HG02678 (cell line): ENCODE measurements at regions not wholly inside any gene's neighbourhood (a gene's known extent, or its start where the extent isn't known, plus 50 kb on each side); places are given as distances from the start of the nearest gene placed in this dataset.
"Not testable (repeated sequence)": the region's sequence is repeated elsewhere in the genome, so short reads cannot be mapped to it uniquely, and the experiment has no call there.

Source experiments
- ATAC-seq: cut with Tn5 transposase; IDR thresholded peaks from one replicate; pipeline ENCODE4 v1.9.1; 2021; ENCODE audit warnings: mild to moderate bottlenecking, moderate library complexity; ENCODE audit not compliant: unreplicated experiment

DNA sequence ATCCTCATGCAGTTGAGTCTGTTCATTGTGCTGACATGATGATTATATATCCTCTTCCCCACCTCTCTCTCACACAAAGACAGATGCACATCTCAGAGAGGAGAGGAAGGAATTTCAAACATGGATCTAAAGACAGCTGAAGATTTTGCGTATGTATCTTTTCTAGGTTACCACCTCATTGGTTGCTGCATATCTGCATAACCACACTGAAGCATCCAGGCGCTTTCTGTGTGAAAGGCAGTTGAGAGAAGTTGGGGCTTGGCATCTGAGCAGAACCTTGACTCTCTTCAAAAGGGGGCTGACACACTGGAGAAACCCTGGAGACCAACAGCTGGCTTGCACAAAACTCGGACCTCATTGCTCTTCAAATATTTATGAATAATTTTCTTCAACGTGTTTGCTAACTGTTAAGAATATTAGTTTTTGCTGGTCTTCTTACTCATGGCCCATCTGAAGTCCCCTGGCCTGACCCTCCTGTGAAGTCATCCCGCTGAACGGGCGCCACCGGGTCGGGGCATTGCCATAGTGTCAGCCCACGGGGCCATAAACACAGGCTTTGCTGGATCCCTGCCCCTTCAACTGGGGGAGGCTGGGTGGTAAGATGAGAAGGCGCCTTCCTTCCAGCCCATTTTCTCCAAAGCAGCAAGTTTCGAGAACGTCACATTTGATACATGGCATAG lies 593.2 kb upstream of the CLINT1 start:
- ATAC-seq: no peak

DNA sequence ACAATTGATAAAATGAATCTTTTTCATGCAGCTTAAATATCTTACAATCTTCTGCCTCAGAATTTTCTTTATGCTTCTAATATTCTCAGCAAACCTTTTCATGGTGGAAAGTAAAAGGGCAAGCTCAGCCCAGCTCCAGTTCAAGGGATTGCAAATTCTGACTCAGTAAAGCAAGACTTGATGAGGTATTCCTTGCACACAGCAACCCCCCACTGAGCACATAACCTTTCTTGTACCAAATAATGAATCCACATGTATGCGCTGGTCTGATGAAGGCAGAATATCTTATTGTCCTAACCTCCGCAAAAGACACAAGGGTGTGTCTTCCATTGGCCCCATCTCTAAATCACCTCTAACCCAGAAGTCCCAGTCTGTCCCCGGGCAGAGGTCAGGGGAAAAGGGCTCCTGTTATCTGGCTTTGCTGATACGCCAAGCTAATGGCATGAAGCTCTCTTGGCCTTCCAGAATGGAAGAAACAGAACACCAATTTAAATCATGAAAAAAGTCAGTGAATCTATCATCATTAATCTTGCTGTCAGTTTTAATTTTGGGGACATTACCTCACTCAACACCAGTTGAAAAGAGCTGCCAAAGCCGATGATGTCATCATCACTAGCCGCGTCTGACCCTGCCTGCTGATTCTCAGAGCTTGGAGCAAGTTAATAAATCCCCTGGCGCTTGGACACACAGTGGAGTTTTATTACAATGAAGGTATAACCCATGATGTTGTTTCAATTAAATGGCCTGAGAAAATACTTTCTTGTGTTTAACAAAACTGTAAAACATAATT lies 592.5 kb upstream of the CLINT1 start:
- ATAC-seq: no peak

DNA sequence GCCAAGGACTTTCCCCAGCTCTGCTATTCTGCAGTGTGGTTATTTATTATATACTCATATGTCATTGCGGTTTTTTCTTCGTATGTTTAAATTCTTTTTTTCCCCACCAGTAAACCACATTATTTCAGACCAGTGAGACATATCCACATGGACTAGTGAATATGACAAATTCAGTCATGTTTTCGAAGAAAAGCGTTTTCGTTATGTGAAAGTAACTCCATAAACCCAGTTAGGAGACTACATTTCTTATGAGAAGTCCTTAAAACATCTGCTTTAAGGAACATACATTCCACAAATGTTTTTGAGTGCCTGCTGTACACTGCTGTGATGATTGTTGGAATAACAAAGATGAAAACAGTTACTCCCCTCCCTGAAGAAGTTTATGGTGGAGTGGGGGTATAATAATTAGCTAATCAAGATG lies 591.8 kb upstream of the CLINT1 start:
- no peak for ATAC-seq

DNA sequence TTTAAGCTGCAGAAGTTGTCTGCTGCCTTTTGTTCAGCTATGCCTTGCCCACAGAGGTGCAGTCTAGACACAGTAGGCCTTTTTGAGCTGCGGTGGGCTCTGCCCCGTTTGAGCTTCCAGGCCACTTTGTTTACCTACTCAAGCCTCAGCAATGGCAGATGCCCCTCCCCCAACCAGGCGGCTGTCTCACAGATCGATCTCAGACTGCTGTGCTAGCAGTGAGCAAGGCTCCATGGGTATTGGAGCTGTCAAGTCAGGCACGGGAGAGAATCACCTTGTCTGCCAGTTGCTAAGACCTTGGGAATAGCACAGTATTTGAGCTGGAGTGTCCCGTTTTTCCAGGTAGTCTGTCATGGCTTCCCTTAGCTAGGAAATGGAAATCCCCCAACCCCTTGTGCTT lies 587.8 kb upstream of the CLINT1 start:
- ATAC-seq: not testable (repeated sequence)

DNA sequence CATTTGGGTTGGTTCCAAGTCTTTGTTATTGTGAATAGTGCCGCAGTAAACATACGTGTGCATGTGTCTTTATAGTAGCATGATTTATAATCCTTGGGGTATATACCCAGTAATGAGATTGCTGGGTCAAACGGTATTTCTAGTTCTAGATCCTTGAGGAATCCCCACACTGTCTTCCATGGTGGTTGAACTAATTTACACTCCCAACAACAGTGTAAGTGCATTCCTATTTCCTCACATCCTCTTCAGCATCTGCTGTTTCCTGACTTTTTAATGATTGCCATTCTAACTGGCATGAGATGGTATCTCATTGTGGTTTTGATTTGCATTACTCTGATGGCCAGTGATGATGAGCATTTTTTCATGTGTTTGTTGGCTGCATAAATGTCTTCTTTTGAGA lies 580.3 kb upstream of the CLINT1 start:
- ATAC-seq: not testable (repeated sequence)

DNA sequence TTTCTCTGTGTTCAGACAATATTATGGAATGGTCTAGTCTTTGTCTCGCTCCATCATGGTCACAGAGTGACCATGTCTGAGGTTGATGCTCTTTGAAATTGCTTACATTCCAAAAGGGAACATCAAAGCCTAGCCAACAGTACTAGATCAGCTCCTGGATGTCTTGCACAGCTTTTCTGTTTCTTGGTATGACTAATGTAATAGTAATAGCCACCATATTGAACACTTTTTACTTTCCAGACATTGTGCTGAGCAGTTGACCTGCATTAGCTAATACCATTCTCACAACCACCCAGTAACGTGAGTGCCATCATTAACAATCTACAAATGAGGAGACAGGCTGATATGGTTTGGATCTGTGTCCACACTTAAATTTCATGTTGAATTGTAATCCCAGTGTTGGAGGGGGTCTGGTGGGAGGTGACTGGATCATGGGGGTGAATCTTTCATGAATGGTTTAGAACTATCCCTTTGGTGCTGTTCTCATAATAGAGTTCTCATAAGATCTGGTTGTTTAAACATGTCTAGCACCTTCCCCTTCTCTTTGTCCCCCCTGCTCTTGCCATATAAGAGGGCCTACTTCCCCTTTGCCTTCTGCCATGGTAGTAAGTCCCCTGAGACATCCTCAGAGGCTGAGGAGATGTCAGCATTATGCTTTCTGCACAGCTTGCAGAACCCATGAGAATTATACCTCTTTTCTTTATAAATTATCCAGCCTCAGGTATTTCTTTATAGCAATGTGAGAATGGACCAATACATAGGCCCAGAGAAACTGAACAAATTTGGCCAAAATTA lies 577.5 kb upstream of the CLINT1 start:
- ATAC-seq: no peak

DNA sequence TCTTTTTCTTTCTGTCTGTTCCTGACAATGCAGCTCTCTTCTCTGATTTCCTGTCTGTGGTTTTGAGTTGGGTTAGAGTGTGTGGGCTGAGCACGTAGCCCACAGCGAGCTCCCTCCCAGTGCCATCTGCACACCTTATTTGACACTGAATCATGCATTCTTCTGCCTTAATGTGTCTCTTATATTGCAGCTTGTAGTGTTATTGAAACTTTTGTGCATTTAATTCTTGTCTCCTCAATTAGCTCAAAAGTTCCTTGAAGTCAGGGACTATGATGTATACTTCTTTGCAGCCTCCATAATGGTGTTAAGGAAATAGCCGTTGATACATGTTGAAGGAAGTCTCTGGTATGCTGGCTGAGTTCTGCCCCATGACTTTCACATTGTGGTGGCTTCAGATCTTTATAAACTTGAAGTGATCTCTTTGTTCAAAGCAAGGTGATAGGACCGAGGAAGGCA lies 576.2 kb upstream of the CLINT1 start:
- peak; percentile 67 for ATAC-seq

DNA sequence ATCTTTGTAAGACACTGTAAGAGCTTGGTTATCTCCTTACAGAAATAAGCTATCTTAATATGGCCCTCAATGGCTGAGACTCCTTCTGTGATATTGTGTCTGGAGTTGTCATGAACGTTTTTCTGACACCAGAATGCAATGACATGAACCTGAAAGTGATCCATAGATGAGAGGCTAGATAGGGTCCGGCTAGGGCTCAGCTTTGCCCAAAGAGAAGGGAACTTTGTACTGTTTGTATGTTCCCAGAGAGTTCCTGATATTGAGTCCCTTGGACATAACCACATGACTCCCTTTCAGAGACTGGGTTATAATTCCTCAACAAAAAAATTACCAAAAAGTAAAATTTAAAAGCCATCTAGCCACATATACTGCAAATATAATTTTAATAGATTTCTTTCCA lies 575.8 kb upstream of the CLINT1 start:
- no peak for ATAC-seq

DNA sequence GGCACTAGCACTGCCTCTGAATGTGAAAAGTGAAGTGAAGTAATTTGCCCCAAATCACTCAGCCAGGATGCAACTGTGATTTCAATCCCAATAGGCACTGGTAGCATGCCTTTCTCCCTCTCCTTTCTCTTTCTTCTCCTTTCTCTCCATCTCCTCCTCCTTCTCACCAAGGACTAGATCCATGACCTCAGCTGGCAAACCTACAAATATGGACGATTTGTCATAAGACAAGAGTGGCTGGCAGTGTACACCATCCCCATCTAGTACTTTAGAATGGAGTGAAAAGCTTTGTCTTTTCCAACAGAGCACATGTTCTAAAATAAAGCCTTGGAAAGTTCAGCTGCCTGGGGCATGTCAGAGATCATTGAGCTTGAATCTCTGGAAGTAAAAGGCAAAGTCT lies 574.7 kb upstream of the CLINT1 start:
- ATAC-seq: no peak

DNA sequence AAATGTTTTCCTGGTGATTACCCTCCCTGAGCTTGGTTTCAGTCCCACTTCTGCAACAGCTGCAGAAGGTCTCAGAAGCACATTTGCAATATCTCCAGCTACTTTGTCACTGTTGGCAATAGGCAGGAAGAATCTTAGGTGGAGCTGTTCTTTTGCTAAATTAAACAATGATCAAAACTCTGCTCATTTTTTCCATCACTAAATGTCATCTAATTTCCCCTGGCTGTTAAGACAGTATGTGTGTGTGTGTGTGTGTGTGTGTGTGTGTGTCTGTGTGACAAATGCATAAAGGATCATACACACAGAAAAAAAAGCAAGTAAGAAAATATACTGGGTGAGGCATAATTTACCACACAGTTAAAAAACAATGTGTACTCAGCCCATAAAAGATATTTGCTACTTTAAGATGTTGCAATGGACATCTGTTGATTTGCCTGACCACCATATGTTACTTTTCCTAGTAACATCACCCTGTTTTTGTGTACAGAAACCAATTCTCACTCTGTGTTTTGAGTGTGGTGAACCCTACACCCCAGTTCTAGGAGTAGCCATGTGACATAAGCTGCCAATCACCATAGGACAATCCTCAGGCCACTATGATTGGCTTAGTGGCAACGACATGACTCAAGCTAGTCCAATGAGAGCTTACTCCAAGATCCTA lies 572.6 kb upstream of the CLINT1 start:
- peak; percentile 50 for ATAC-seq

DNA sequence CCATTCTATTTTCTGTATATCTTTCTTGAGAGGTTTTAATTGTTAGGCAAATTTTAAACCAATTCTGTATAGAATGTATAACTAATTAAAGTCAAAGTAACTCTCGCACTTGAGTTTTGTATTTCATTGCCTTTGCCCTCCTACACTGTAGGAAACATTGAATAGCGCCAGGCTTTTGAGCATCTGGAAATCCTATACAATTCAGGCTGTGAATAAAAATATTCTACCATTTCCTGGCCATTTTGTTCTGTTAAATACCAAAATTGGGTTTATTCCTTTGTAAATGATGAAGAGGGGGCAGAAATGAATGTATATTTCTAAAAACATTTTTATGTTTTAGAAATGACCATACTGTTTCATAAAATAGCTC lies 571.8 kb upstream of the CLINT1 start:
- ATAC-seq: no peak

DNA sequence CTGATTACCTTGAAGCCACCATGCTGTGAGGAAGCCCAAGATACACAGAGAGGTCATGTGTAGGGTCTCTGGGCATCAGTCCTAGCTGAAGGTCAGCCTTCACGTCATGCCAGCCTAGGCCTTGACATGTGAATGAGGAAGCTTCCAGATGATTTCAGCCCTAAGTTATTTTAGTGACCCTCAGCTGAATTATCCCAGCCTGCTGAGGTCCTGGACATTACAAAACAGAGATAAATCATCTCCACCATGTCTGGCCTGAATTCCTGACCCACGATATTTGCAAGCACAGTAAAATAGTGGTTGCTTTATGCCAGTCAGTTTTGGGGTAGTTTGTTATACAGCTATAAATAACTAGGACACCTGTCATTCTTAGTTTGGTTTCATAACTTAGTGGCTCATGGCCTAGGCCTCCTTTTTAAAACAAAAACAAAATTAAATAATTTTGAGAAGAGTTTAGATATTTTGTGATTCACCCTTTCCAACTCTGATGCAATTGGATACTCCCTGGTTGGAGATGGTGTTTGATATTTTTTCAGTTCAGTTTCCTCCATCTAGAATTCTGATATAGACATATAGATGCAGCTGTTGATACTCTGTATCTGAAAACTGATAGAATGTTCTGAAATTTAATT lies 571.3 kb upstream of the CLINT1 start:
- no peak for ATAC-seq

DNA sequence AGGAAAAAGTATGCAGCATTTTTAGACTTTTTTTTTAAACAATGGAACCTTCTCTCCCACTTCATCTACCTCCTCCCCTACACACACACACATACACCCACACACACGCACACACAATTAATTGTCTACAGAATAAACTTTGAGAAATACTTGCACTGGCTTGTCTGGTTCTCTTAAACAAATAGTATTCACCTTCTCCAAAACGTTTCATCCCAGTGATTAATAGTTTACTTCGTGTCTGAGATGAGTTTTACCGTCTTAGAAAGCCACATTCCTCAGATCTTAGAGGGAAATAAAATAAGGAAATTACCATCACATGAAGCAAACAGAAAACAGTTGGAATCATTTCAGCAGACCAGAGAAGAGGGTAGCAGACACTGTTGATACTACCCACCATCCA lies 570.6 kb upstream of the CLINT1 start:
- ATAC-seq: no peak

DNA sequence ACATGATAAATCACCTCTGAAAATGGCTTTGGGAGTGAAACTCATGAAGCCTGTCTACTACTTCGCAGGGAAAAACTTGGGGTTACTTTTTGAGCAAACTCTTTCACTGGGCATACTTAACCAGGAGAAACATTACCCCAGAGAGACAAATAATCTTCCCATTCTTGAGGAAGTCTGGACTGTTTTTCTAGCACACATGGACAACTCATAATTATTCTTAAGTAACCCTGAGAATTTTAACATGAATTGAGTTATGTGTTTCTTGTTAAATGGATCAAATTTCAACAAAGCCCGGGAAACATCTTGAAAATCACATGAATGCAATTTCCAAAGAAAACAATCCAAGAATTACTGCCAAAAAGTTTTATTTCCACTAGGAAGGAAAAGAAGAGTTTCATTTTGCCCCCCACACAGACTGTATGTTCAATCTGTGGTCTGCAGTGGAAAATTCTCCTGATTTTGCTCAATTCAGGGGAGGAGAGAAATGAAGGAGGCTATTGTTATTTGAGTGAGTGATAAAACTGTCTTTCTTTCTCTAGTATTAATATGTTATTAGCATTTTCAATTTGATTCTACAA lies 564.8 kb upstream of the CLINT1 start:
- no peak for ATAC-seq

DNA sequence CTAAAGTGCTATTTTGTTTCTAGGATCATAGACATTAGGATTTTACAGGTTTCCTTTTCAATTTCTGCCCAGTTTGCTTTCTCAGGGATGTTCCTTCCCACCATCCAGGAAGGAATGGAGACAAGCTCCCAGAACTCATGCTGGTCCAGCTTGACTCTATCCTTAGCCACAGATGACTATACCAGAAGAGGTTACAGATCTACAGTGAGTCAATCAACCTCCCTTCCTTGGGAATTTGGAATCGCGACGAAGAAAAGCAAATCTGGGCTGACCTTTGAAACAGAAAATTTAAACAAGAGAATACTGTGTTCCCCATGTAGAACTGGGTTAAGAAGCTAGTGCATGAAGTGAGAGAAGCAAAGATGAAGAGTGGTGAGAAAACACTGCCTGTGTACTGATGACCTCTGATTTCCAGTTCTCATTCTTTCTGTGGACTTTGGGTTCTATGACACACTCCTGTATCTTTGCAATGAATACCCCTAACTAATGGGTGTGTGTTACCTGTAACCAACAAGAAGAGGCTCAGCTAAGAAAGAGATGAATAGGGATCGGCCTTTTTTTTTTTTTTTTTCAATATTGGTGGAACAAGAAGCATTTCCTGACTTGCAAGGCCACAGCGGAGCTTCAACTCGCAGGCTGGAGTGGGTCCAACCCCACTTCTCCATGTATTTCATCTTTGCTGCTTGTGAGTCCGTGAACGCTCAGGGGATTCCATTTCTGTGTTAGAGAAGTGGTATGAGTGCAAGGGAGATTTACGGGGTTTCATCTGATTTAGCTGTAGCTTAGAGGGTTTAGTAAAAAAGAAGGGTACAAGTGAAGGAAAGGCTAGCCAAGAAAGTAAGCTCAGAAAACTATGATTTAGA lies 563.9 kb upstream of the CLINT1 start:
- no peak for ATAC-seq

DNA sequence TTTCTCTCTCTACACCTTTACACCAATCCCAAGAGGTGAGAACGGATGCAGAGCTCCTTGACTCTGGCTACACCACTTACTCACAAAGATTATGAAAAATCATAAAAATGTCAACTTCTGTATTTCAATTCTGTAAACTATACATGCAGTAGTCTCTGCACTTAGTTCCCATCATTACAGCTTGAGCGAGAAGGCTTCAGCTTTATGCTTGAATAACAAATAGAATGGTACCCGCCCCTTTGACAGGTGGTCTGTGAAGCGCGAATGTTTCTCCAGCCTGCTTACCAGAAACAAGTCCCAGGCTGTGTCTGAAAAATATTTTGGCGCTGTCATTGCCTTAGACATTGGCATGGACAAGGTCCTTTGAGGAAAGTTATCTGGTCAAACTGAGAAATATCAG lies 562.4 kb upstream of the CLINT1 start:
- no peak for ATAC-seq

DNA sequence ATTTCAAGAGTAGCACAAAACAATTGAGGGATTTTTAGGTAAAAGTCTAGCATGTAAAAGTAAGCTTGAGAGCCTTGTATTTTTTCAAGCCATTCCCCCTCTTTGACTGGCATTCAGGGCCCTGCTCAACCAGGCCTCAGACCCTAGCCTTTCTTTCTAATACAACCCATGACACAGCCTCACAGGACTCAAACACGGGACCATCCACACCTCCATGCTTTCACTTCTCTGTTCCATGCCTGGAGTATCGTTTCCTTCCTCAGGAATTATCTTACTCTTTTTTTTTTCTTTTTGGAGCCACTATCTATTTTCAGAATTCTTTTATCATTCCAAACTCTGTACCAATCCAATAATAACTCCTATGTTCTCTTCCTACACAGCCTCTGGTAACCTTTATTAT lies 560.2 kb upstream of the CLINT1 start:
- ATAC-seq: no peak

DNA sequence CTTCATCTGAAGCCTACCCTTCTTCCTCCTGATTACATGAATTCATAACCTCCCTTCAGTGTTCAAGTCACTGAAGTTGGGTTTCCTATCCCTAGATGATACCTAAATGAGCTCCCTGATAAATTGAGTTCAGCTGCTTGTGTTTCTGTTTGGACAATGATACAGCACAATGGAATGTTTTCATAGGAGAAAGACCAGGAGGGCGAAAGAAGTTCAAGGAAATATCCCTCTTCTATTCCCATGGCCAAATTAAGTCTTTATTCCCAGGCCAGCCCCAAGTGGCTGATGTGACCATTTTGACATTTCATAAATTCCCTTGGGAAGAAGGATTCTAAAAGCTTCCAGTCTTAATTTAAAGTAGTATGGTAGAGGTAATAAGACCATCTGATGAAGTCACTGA lies 555.8 kb upstream of the CLINT1 start:
- ATAC-seq: no peak

DNA sequence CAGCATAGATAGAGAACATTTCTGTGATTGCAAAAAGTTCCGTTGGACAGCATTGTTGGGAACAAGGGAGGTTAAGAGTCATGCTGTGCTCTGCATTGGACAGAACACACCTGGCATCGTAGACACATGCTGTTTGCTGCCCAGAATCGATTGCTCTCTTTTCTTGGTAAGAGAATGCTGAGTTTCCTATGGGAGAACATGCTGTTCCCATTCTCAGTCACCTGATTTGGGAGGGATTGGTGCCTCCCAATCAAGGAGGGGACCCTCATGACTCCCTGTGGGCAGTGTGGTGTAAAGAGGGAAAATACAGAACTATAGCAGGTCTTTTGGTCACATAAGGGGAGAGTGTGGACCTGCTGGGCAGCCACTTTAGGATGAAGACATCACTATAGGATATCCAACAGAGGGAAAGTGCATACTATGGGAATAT lies 555.4 kb upstream of the CLINT1 start:
- ATAC-seq: no peak
